Natural killer cell (primary cell): ENCODE measurements at regions not wholly inside any gene's neighbourhood (a gene's known extent, or its start where the extent isn't known, plus 50 kb on each side); places are given as distances from the start of the nearest gene placed in this dataset.

ENCODE experiments used
- ATAC-seq, 3 donors: fragments of 150-1000 bp in 2 of 3; fragments of 200-7000 bp in 1 of 3; cut with Tn5 transposase; 1 replicate in 1 of 3; 2 replicates in 2 of 3; pipeline ENCODE4 v1.10.0; 2021; ENCODE audit warnings: mild to moderate bottlenecking in 2 of 3, moderate library complexity in 2 of 3
- DNase-seq, 2 donors: peaks; one replicate each; pipeline versions ENCODE4 v3.0.0 to v3.0.0-alpha.2; 2013 to 2021; ENCODE audit warnings: mixed read lengths in 1 of 2
- H3K27ac ChIP-seq: one replicate; pipeline ENCODE4 v1.5.1; 2013; ENCODE audit warnings: mild to moderate bottlenecking, low read length
- H3K27me3 ChIP-seq: one replicate; pipeline ENCODE4 v1.6.1; 2013; ENCODE audit warnings: low read length; ENCODE audit not compliant: control insufficient read depth, insufficient read depth
- H3K36me3 ChIP-seq: one replicate; pipeline ENCODE4 v1.6.1; 2013; ENCODE audit warnings: low read length; ENCODE audit not compliant: control insufficient read depth, insufficient read depth
- H3K4me1 ChIP-seq: one replicate; pipeline ENCODE4 v1.6.1; 2013; ENCODE audit warnings: low read length; ENCODE audit not compliant: control insufficient read depth, insufficient read depth
- H3K4me3 ChIP-seq: one replicate; pipeline ENCODE4 v1.5.1; 2013; ENCODE audit warnings: low read length
- H3K9me3 ChIP-seq: one replicate; pipeline ENCODE4 v1.6.1; 2013; ENCODE audit warnings: low read length; ENCODE audit not compliant: control insufficient read depth, insufficient read depth
- H3K27ac Mint-ChIP-seq, 2 donors: one replicate each; pipeline ENCODE4 v1.8.0; 2022; ENCODE audit warnings: mild to moderate bottlenecking in 2 of 2, mixed read lengths in 2 of 2, moderate library complexity in 1 of 2
- H3K27me3 Mint-ChIP-seq, 2 donors: one replicate each; pipeline ENCODE4 v1.8.0; 2022; ENCODE audit warnings: low read depth in 2 of 2, mixed read lengths in 2 of 2
- H3K36me3 Mint-ChIP-seq: one replicate; pipeline ENCODE4 v1.8.0; 2022; ENCODE audit warnings: mixed read lengths
- H3K4me1 Mint-ChIP-seq, 2 donors: one replicate each; pipeline ENCODE4 v1.8.0; 2022; ENCODE audit warnings: mixed read lengths in 2 of 2
- H3K4me3 Mint-ChIP-seq: one replicate; pipeline ENCODE4 v1.8.0; 2022; ENCODE audit warnings: mild to moderate bottlenecking, moderate library complexity, mixed read lengths
- H3K9me3 Mint-ChIP-seq, 2 donors: one replicate each; pipeline ENCODE4 v1.8.0; 2022; ENCODE audit warnings: mixed read lengths in 2 of 2
- WGBS: methylation state at CpG from one replicate; pipeline ENCODE4 v1.1.7; 2013; ENCODE audit warnings: missing lambda C conversion rate; ENCODE audit not compliant: insufficient coverage; 5-methylcytosine and 5-hydroxymethylcytosine counted together
- intact Hi-C: fragments of 100-400 bp; cut with micrococcal nuclease; formaldehyde crosslinking; loops from one replicate; pipeline ENCODE4 v1.14.2; 2022
- TF ChIP-seq, protein P1 (sequence below): fragments of 200-600 bp; IDR thresholded peaks from one replicate; pipeline ENCODE4 v1.8.0; 2022; ENCODE audit warnings: antibody characterized with exemption

DNA sequence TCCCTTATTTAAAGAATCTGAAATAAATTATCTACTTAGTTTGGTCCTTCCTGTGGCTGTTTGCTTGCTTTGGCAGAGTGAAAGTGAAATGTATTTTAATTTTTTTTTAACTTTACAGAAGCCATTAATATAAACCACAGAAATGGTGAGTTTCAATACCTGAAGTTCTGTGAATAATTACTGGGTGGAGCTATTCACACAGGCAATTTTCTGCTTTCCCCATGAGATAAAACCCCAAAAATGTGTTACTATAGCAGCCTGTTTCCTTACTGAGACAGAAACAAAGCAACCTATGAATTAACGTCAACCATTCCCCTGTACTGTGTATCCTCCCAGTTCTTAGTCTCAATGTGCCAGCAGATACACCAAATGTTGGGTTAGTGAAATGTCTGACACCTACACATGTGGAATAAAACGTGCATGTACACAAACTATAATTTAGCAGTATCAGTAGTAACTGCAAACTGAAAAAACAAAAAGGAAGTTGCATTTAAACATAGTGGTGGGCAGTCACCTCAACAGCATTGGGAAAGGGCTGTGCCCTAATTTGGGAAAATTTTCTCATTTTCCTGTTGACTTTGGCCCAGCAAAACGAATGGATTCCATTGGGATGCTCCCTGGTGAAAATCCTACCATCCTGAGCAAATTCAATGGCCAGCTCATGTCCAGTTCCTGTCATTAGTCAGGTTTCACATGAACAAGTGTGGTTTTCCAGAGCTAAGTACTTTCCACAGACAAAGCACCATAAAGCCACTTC, 73.1 kb upstream of the RMDN2 start:
- H3K27me3 Mint-ChIP-seq = no peaks in the 10 kb centered on the region
- Histone ChIP-seq H3K36me3 (no peaks in the 10 kb centered on the region), H3K27me3 (peaks cover 2% of the 10 kb centered on the region), H3K4me3 (no peak overlapping the region), H3K27ac (peak overlapping the region; percentile 70), H3K4me1 (peaks cover 36% of the 10 kb centered on the region), H3K9me3 (no peaks in the 10 kb centered on the region)
- no peaks in the 10 kb centered on the region for H3K36me3 Mint-ChIP-seq
- WGBS = 18% methylated on average over 3 of the region's 3 CpGs
- H3K27ac Mint-ChIP-seq = peak overlapping the region; percentile 89 to 95
- DNase-seq = peak in 1 of 2 donors; percentile 70
- intact Hi-C loops = no loop called here
- no peaks in the 10 kb centered on the region for H3K9me3 Mint-ChIP-seq
- TF ChIP-seq, protein P1, sequence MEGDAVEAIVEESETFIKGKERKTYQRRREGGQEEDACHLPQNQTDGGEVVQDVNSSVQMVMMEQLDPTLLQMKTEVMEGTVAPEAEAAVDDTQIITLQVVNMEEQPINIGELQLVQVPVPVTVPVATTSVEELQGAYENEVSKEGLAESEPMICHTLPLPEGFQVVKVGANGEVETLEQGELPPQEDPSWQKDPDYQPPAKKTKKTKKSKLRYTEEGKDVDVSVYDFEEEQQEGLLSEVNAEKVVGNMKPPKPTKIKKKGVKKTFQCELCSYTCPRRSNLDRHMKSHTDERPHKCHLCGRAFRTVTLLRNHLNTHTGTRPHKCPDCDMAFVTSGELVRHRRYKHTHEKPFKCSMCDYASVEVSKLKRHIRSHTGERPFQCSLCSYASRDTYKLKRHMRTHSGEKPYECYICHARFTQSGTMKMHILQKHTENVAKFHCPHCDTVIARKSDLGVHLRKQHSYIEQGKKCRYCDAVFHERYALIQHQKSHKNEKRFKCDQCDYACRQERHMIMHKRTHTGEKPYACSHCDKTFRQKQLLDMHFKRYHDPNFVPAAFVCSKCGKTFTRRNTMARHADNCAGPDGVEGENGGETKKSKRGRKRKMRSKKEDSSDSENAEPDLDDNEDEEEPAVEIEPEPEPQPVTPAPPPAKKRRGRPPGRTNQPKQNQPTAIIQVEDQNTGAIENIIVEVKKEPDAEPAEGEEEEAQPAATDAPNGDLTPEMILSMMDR = no peak
- peak; percentile 73 to 84 (median 73) for ATAC-seq
- peak overlapping the region; percentile 87 for H3K4me3 Mint-ChIP-seq
- peaks cover 14 to 31% of the 10 kb centered on the region in 2 donors for H3K4me1 Mint-ChIP-seq

DNA sequence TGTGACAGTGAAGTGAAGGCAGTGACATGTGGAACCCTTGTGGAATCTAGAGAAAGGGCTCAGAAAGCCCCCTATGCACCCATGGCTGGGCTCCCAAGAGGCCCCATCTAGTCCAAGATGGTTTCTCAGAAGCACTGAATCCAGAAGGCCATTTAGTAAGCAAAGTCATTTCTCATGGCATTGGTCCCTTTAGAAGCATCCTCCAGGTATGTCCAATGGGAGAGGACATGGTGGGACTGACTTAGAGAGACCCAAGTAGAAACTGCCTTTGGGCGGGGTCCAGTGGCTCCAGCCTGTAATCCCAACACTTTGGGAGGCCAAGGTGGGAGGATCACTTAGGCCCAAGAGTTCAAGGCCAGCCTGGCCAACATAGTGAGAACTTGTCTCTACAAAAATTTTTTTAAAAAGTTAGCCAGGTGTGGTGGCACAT, 72.5 kb upstream of the RMDN2 start:
- H3K27me3 ChIP-seq = peaks cover 1% of the 10 kb centered on the region
- H3K27ac ChIP-seq = peak overlapping the region; percentile 36
- intact Hi-C loops = no loop called here
- no peaks in the 10 kb centered on the region for H3K36me3 Mint-ChIP-seq
- no peaks in the 10 kb centered on the region for H3K9me3 Mint-ChIP-seq
- ATAC-seq (no peak), DNase-seq (no peak)
- H3K27me3 Mint-ChIP-seq = no peaks in the 10 kb centered on the region
- H3K4me1 ChIP-seq = peaks cover 36% of the 10 kb centered on the region
- no peaks in the 10 kb centered on the region for H3K9me3 ChIP-seq
- no peak overlapping the region for H3K4me3 Mint-ChIP-seq
- peaks cover 14 to 31% of the 10 kb centered on the region in 2 donors for H3K4me1 Mint-ChIP-seq
- H3K36me3 ChIP-seq = no peaks in the 10 kb centered on the region
- H3K4me3 ChIP-seq = no peak overlapping the region
- WGBS = 100% methylated on average over 1 of the region's 1 CpG
- TF ChIP-seq, protein P1 = no peak
- H3K27ac Mint-ChIP-seq = peak overlapping the region; percentile 89 to 95

DNA sequence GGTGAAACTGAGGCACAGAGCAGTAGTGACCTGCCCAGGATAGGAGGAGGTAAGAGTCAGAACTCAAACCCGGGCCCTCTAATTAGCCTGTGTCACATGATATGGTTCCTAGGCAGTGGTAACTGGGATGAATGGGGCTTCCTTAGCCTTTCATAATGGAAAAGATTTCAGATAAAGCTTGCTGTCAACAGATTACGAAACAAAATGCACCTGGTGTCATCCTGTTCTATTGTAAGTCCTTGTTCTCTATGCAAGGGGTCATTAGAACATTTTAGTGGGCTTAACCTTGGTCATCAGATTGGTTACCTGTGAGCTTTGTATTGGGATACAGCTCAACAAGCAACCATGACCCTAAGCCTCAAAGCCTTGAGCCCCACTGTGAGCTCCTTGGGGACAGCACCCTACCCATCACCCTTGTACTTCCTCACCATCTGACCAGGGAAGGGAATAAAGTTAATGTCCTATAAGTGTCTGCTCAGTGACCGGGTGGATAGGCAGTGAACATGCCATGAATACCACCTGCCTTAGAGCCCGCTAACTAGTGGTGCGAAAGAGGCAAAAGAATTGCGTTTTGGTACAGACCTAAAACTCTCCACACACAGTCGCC, 70.3 kb upstream of the RMDN2 start:
- Mint-ChIP-seq H3K4me3 (no peak overlapping the region), H3K36me3 (no peaks in the 10 kb centered on the region), H3K27me3 (peaks cover 0 to 3% of the 10 kb centered on the region in 2 donors), H3K9me3 (peaks cover 2 to 3% of the 10 kb centered on the region in 2 donors), H3K27ac (peak overlapping the region in 1 of 2 donors; percentile 4), H3K4me1 (peaks cover 14 to 31% of the 10 kb centered on the region in 2 donors)
- TF ChIP-seq, protein P1 = no peak
- Histone ChIP-seq H3K4me1 (peaks cover 36% of the 10 kb centered on the region), H3K27me3 (no peaks in the 10 kb centered on the region), H3K36me3 (no peaks in the 10 kb centered on the region), H3K4me3 (no peak overlapping the region), H3K27ac (no peak overlapping the region), H3K9me3 (no peaks in the 10 kb centered on the region)
- WGBS = 89% methylated on average over 7 of the region's 7 CpGs
- DNase-seq = no peak
- intact Hi-C loops = no loop called here
- ATAC-seq = no peak
